Thoracic aorta (tissue), 2 donors: ENCODE measurements at regions not wholly inside any gene's neighbourhood (a gene's known extent, or its start where the extent isn't known, plus 50 kb on each side); places are given as distances from the start of the nearest gene placed in this dataset.

Source experiments
- ATAC-seq: fragments of 150-250 bp; one replicate; pipeline ENCODE4 v1.8.0; 2017; ENCODE audit warnings: low read depth; ENCODE audit not compliant: insufficient number of reproducible peaks, low FRiP score
- DNase-seq: peaks from one replicate; pipeline ENCODE4 v3.0.0-alpha.2; 2020; ENCODE audit warnings: low spot score
- H3K27ac ChIP-seq, 2 donors: fragments of 200-600 bp; sonication (generic); 1 replicate in 1 of 2; 2 replicates in 1 of 2; pipeline ENCODE4 v1.5.1; 2016; ENCODE audit warnings: mild to moderate bottlenecking in 2 of 2, moderate library complexity in 2 of 2
- H3K27me3 ChIP-seq: fragments of 200-600 bp; sonication (generic); replicated peaks from 2 replicates; pipeline ENCODE4 v1.6.0; 2016; ENCODE audit warnings: mild to moderate bottlenecking; ENCODE audit not compliant: insufficient read depth
- H3K36me3 ChIP-seq: fragments of 200-600 bp; sonication (generic); one replicate; pipeline ENCODE4 v1.5.1; 2016
- H3K4me1 ChIP-seq, 2 donors: fragments of 200-600 bp; sonication (generic); 1 replicate in 1 of 2; 2 replicates in 1 of 2; pipeline versions ENCODE4 v1.5.1 to v1.6.0; 2016; ENCODE audit warnings: low read depth in 2 of 2, mild to moderate bottlenecking in 1 of 2; ENCODE audit not compliant: control insufficient read depth in 1 of 2
- H3K4me3 ChIP-seq: fragments of 200-600 bp; sonication (generic); 2 replicates; pipeline ENCODE4 v1.5.1; 2016; ENCODE audit warnings: mild to moderate bottlenecking
- H3K9me3 ChIP-seq: fragments of 200-600 bp; sonication (generic); 2 replicates; pipeline ENCODE4 v1.5.1; 2016
- CTCF ChIP-seq: fragments of 200-600 bp; sonication (generic); IDR thresholded peaks from one replicate; pipeline ENCODE4 v1.5.1; 2019; ENCODE audit warnings: antibody characterized with exemption

GRCh38 chr11:28913883-28914282 is 805.7 kb downstream of the METTL15 start:
- no peak for ATAC-seq

GRCh38 chr11:28911829-28912228 is 803.6 kb downstream of the METTL15 start:
- no peak overlapping the region for H3K4me3 ChIP-seq
- no peaks in the 10 kb centered on the region for H3K36me3 ChIP-seq
- DNase-seq (no peak), ATAC-seq (no peak)
- no peaks in the 10 kb centered on the region for H3K27me3 ChIP-seq
- H3K27ac ChIP-seq, result no peak overlapping the region
- TF ChIP-seq CTCF, result no peak
- no peaks in the 10 kb centered on the region for H3K4me1 ChIP-seq
- H3K9me3 ChIP-seq, result no peaks in the 10 kb centered on the region

More at GRCh38 chr11:28913883-28914282, 805.7 kb downstream of the METTL15 start:
- Histone ChIP-seq H3K27me3 (no peaks in the 10 kb centered on the region), H3K9me3 (no peaks in the 10 kb centered on the region), H3K4me1 (no peaks in the 10 kb centered on the region), H3K36me3 (no peaks in the 10 kb centered on the region), H3K27ac (no peak overlapping the region), H3K4me3 (no peak overlapping the region)
- no peak for DNase-seq
- no peak for TF ChIP-seq CTCF

- no peak for TF ChIP-seq CTCF
- Histone ChIP-seq H3K27me3 (no peaks in the 10 kb centered on the region), H3K36me3 (no peaks in the 10 kb centered on the region), H3K4me3 (no peak overlapping the region), H3K9me3 (no peaks in the 10 kb centered on the region), H3K27ac (no peak overlapping the region), H3K4me1 (no peaks in the 10 kb centered on the region)
- no peak for DNase-seq
- no peak for ATAC-seq
These were observed 802.7 kb downstream of the METTL15 start for GRCh38 chr11:28910926-28911325.

- no peak for TF ChIP-seq CTCF
- Histone ChIP-seq H3K9me3 (no peaks in the 10 kb centered on the region), H3K36me3 (no peaks in the 10 kb centered on the region), H3K27me3 (no peaks in the 10 kb centered on the region), H3K4me3 (no peak overlapping the region), H3K4me1 (no peaks in the 10 kb centered on the region), H3K27ac (no peak overlapping the region)
- no peak for ATAC-seq
- DNase-seq, result no peak
These were observed 795.5 kb downstream of the METTL15 start for GRCh38 chr11:28903716-28904115.

GRCh38 chr11:28900427-28900826 is 792.2 kb downstream of the METTL15 start:
- ATAC-seq, result no peak
- no peak for TF ChIP-seq CTCF
- Histone ChIP-seq H3K9me3 (no peaks in the 10 kb centered on the region), H3K27me3 (no peaks in the 10 kb centered on the region), H3K4me1 (no peaks in the 10 kb centered on the region), H3K4me3 (no peak overlapping the region), H3K36me3 (no peaks in the 10 kb centered on the region), H3K27ac (no peak overlapping the region)
- DNase-seq, result no peak
